CD4-positive, alpha-beta T cell (primary cell): ENCODE measurements at regions not wholly inside any gene's neighbourhood (a gene's known extent, or its start where the extent isn't known, plus 50 kb on each side); places are given as distances from the start of the nearest gene placed in this dataset.

Source experiments
- ATAC-seq: fragments of 200-7000 bp; cut with Tn5 transposase; one replicate; pipeline ENCODE4 v1.10.0; 2022; ENCODE audit warnings: mild to moderate bottlenecking; ENCODE audit not compliant: poor library complexity
- CTCF ChIA-PET: fragments of 350-600 bp; sonication (Branson Sonifier 250); formaldehyde crosslinking; loops from one replicate; lab custom pipeline; 2021; ENCODE audit warnings: antibody characterized with exemption, inconsistent platforms; lab: Charles Lee
- POLR2A ChIA-PET: fragments of 350-600 bp; sonication (Branson Sonifier 250); formaldehyde crosslinking; loops from one replicate; lab custom pipeline; 2021; ENCODE audit warnings: antibody characterized with exemption, inconsistent platforms; lab: Charles Lee
- DNase-seq, 14 experiments: peaks; one replicate each; pipeline ENCODE4 v3.0.0-alpha.2; 2013 to 2020; ENCODE audit warnings: mixed read lengths in 2 of 14
- H3K27ac ChIP-seq, 2 donors: one replicate each; pipeline versions ENCODE4 v1.5.1 to v1.7.0; 2013; ENCODE audit warnings: low read length in 2 of 2, low read depth in 1 of 2, mild to moderate bottlenecking in 1 of 2
- H3K27me3 ChIP-seq, 2 experiments: 1 replicate in 1 of 2; 2 replicates in 1 of 2; pipeline versions ENCODE4 v1.6.1 to v1.7.0; 2013; ENCODE audit warnings: low read length in 2 of 2, control low read depth in 1 of 2, mild to moderate bottlenecking in 1 of 2, moderate library complexity in 1 of 2; ENCODE audit not compliant: insufficient read depth in 2 of 2, control insufficient read depth in 1 of 2
- H3K36me3 ChIP-seq: one replicate; pipeline ENCODE4 v1.6.1; 2013; ENCODE audit warnings: low read length, control low read depth; ENCODE audit not compliant: insufficient read depth
- H3K4me1 ChIP-seq: one replicate; pipeline ENCODE4 v1.6.1; 2013; ENCODE audit warnings: low read length, control low read depth; ENCODE audit not compliant: insufficient read depth
- H3K4me3 ChIP-seq: one replicate; pipeline ENCODE4 v1.5.1; 2013; ENCODE audit warnings: mild to moderate bottlenecking, low read length, moderate library complexity
- H3K9me3 ChIP-seq, 2 experiments: 1 replicate in 1 of 2; 2 replicates in 1 of 2; pipeline versions ENCODE4 v1.6.1 to v1.7.0; 2013; ENCODE audit warnings: low read length in 2 of 2, mild to moderate bottlenecking in 2 of 2, control low read depth in 1 of 2, moderate library complexity in 1 of 2; ENCODE audit not compliant: control insufficient read depth in 1 of 2, insufficient read depth in 1 of 2
- H3K27ac Mint-ChIP-seq: one replicate; pipeline ENCODE4 v1.8.0; 2020; ENCODE audit warnings: mixed read lengths
- H3K27me3 Mint-ChIP-seq: one replicate; pipeline ENCODE4 v1.8.0; 2021; ENCODE audit warnings: mixed read lengths
- H3K36me3 Mint-ChIP-seq: one replicate; pipeline ENCODE4 v1.8.0; 2021; ENCODE audit warnings: low read depth, mixed read lengths
- H3K4me1 Mint-ChIP-seq: one replicate; pipeline ENCODE4 v1.8.0; 2021; ENCODE audit warnings: low read depth, mixed read lengths
- H3K4me3 Mint-ChIP-seq: one replicate; pipeline ENCODE4 v1.8.0; 2020; ENCODE audit warnings: mild to moderate bottlenecking, mixed read lengths
- H3K9me3 Mint-ChIP-seq: one replicate; pipeline ENCODE4 v1.8.0; 2020; ENCODE audit warnings: mixed read lengths
- CTCF ChIP-seq: fragments of 200-600 bp; IDR thresholded peaks from one replicate; pipeline ENCODE4 v1.8.0; 2022; ENCODE audit warnings: antibody characterized with exemption, mild to moderate bottlenecking
- intact Hi-C, 2 experiments: fragments of 100-400 bp; cut with DNase I in 1 of 2; cut with micrococcal nuclease in 1 of 2; formaldehyde crosslinking; loops; one replicate each; pipeline versions ENCODE4 v1.15.1 to v1.9.0; 2023 to 2025; cut with DNase I, micrococcal nuclease

GRCh38 chr9:10674586-10674985 is 61.8 kb upstream of the PTPRD start:
- Mint-ChIP-seq H3K4me1 (no peaks in the 10 kb centered on the region), H3K27me3 (no peaks in the 10 kb centered on the region), H3K27ac (no peak overlapping the region), H3K4me3 (no peak overlapping the region), H3K9me3 (peaks cover 12% of the 10 kb centered on the region), H3K36me3 (no peaks in the 10 kb centered on the region)
- DNase-seq (no peak), ATAC-seq (no peak)
- no peaks in the 10 kb centered on the region for H3K27me3 ChIP-seq
- TF ChIP-seq CTCF: no peak
- POLR2A ChIA-PET: no interaction called here
- peaks cover 5 to 23% of the 10 kb centered on the region in 2 experiments for H3K9me3 ChIP-seq
- H3K4me1 ChIP-seq: no peaks in the 10 kb centered on the region
- no peaks in the 10 kb centered on the region for H3K36me3 ChIP-seq
- no peak overlapping the region for H3K27ac ChIP-seq
- H3K4me3 ChIP-seq: no peak overlapping the region
- CTCF ChIA-PET: no interaction called here
- intact Hi-C loops: no loop called here

- CTCF ChIA-PET: no interaction called here
- Mint-ChIP-seq H3K9me3 (peaks cover 11% of the 10 kb centered on the region), H3K4me3 (no peak overlapping the region)
Measured at GRCh38 chr9:10678010-10678409, 65.2 kb upstream of the PTPRD start.

GRCh38 chr9:10678790-10679189 is 66.0 kb upstream of the PTPRD start:
- Mint-ChIP-seq H3K4me1 (no peaks in the 10 kb centered on the region), H3K4me3 (no peak overlapping the region), H3K27me3 (no peaks in the 10 kb centered on the region), H3K36me3 (no peaks in the 10 kb centered on the region), H3K9me3 (peaks cover 13% of the 10 kb centered on the region), H3K27ac (no peak overlapping the region)
- ATAC-seq (no peak), DNase-seq (no peak)
- no peak for TF ChIP-seq CTCF
- no peaks in the 10 kb centered on the region for H3K36me3 ChIP-seq
- H3K4me1 ChIP-seq: no peaks in the 10 kb centered on the region
- no peak overlapping the region for H3K4me3 ChIP-seq
- ChIA-PET CTCF (no interaction called here), POLR2A (no interaction called here)
- H3K27me3 ChIP-seq: no peaks in the 10 kb centered on the region
- intact Hi-C loops: no loop called here
- no peak overlapping the region for H3K27ac ChIP-seq
- peaks cover 0 to 22% of the 10 kb centered on the region in 2 experiments for H3K9me3 ChIP-seq

More at GRCh38 chr9:10678010-10678409, 65.2 kb upstream of the PTPRD start:
- H3K4me1 ChIP-seq: no peaks in the 10 kb centered on the region
- Mint-ChIP-seq H3K27ac (no peak overlapping the region), H3K36me3 (no peaks in the 10 kb centered on the region), H3K4me1 (no peaks in the 10 kb centered on the region), H3K27me3 (no peaks in the 10 kb centered on the region)
- H3K4me3 ChIP-seq: no peak overlapping the region
- DNase-seq: no peak
- peaks cover 0 to 23% of the 10 kb centered on the region in 2 experiments for H3K9me3 ChIP-seq
- no peaks in the 10 kb centered on the region for H3K36me3 ChIP-seq
- POLR2A ChIA-PET: no interaction called here
- no peaks in the 10 kb centered on the region for H3K27me3 ChIP-seq
- no peak overlapping the region for H3K27ac ChIP-seq
- TF ChIP-seq CTCF: no peak
- no peak for ATAC-seq
- intact Hi-C loops: no loop called here
